ENCODE measurements at regions not wholly inside any gene's neighbourhood (a gene's known extent, or its start where the extent isn't known, plus 50 kb on each side); places are given as distances from the start of the nearest gene placed in this dataset.

DNA sequence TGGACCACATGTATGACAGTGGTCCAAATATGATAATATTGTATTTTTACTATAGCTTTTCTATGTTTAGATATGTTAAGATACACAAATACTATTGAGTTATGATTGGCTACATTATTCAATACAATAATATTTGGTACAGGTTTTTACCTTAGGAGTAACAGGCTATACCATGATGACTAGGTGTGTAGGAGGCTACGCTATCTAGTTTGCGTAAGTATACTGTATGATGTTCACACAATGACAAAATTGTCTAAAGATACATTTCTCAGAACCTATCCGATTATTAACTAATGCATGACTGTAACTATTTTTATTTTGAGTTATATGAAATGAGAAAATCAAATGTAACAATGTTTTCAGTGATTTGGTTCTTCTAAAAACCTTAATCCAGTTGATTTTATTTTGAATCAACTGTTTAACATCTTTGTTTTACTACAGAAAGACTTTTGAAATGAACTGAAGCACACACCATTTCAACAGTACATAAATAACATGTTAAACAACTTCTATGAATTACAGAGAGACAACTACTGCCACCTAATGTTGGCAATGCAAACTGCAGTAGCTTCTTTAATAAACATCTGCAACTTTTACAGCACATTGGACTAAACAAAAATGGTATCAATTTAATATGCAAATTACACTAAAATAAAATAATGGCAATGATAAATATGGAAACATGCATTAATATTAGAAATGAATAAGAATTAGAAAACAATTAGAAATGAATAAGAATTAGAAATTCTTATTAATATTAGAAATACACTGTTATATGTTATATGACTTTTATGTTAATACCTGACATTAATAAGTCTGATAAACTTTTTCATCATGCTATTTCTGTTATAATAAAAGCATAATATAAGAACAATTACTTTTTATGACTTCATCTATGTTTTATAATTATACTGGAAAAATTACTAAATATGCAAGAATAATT is 255.7 kb downstream of the MBNL1 start:
- intact Hi-C loops (cut with DNase I; ENCODE audit: low total_unique reads), result no loop called here
- no peak overlapping the region for H3K4me3 ChIP-seq (ENCODE audit: low read depth, poor library complexity, severe bottlenecking)
- 61 to 71% methylated on average over 3 of the region's 3 CpGs for WGBS, 2 donors
- TF ChIP-seq, protein P1, sequence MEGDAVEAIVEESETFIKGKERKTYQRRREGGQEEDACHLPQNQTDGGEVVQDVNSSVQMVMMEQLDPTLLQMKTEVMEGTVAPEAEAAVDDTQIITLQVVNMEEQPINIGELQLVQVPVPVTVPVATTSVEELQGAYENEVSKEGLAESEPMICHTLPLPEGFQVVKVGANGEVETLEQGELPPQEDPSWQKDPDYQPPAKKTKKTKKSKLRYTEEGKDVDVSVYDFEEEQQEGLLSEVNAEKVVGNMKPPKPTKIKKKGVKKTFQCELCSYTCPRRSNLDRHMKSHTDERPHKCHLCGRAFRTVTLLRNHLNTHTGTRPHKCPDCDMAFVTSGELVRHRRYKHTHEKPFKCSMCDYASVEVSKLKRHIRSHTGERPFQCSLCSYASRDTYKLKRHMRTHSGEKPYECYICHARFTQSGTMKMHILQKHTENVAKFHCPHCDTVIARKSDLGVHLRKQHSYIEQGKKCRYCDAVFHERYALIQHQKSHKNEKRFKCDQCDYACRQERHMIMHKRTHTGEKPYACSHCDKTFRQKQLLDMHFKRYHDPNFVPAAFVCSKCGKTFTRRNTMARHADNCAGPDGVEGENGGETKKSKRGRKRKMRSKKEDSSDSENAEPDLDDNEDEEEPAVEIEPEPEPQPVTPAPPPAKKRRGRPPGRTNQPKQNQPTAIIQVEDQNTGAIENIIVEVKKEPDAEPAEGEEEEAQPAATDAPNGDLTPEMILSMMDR (IDR thresholded peaks at IDR 0.05), result no peak
- no peak for TF ChIP-seq POLR2A (IDR thresholded peaks at IDR 0.05)
- DNase-seq (ENCODE audit: low spot score in 2 of 2), result peak in 1 of 2 donors; percentile 68

DNA sequence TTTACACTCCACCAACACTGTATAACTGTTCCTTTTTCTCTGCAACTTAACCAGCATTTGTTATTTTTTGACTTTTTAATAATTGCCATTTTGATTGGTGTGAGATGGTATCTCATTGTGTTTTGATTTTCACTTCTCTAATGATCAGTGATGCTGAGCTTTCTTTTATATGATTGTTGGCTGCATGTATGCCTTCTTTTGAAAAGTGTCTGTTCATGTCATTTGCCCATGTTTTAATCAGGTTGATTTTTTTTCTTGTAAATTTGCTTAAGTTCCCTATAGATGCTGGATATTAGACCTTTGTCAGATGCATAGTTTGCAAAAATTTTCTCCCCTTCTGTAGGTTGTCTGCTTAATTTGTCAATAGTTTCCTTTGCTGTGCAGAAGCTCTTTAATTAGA is 263.0 kb downstream of the MBNL1 start:
- intact Hi-C loops (cut with DNase I; ENCODE audit: low total_unique reads), result no loop called here
- H3K4me3 ChIP-seq (ENCODE audit: low read depth, poor library complexity, severe bottlenecking), result no peak overlapping the region
- DNase-seq (ENCODE audit: low spot score in 2 of 2), result no peak
- no peak for TF ChIP-seq POLR2A (IDR thresholded peaks at IDR 0.05)
- TF ChIP-seq, protein P1 (IDR thresholded peaks at IDR 0.05), result no peak

DNA sequence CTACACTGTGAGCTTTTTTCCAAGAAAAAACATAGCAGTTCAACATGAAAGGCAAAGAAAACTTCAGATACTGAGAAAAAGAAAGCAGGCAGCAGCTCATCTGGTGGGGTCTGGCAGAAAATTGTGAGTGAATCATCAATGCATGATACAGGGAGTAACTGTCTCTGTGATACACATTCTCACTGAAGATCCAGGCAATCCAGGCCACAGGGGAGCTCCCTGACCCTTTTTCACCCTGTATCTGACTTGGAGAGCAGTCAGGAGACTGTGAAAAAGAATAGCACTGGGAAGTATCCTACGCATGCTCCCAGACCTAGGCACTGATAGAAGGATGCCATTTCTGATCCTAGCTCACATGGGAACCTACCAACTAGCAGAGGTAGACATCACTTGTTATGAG is 269.8 kb downstream of the MBNL1 start:
- intact Hi-C loops (cut with DNase I; ENCODE audit: low total_unique reads), result no loop called here
- no peak for TF ChIP-seq POLR2A (IDR thresholded peaks at IDR 0.05)
- TF ChIP-seq, protein P1 (IDR thresholded peaks at IDR 0.05), result no peak
- WGBS, 2 donors, result 83 to 100% methylated on average over 1 of the region's 1 CpG
- no peak overlapping the region for H3K4me3 ChIP-seq (ENCODE audit: low read depth, poor library complexity, severe bottlenecking)
- DNase-seq (ENCODE audit: low spot score in 2 of 2), result no peak

DNA sequence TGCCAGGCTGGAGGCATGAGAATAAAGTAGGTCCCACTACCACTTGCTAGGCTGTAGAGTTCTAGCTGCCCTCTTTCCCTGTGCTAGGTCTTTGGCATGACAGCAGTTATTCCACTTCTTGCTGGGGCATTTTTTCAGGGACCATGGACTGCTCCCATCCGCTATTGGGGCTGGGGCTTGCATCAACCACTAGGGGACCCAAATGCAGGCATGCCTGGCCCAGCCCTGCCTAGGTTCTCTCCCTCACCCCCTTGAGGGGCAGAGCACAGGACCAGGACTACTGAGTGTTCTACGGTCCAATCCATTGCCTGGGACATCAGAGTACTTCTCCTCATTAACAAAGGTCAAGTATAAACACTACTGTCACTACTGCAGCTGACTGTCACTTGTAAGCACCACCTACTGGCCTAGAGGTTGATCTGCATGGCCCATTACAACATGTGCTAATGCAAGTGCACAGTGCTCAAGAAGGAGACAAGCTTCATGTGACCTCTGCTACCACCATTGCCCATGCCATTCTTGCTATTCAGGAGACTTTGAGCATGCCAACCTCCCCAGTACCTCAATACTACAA is 270.5 kb downstream of the MBNL1 start:
- DNase-seq (ENCODE audit: low spot score in 2 of 2), result no peak
- TF ChIP-seq, protein P1 (IDR thresholded peaks at IDR 0.05), result no peak
- no peak for TF ChIP-seq POLR2A (IDR thresholded peaks at IDR 0.05)
- 86 to 96% methylated on average over 2 of the region's 2 CpGs for WGBS, 2 donors
- intact Hi-C loops (cut with DNase I; ENCODE audit: low total_unique reads), result no loop called here
- no peak overlapping the region for H3K4me3 ChIP-seq (ENCODE audit: low read depth, poor library complexity, severe bottlenecking)

DNA sequence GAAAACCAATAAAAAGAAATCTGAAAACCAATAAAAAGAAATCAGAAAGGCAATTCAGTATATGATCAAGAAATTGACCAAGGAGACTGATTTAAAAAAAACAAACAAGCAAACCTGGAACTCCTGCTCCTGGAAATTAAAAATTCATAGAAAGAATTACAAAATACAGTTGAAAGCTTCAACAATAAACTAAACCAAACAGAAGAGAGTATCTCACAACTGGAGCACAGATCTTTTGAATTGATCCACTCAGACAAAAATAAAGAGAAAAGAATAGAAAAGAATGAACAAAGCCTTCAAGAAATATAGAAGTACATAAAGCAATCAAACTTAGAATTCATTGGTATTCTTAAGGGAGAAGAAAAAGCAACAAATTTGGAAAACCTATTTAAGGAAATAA is 271.4 kb downstream of the MBNL1 start:
- TF ChIP-seq, protein P1 (IDR thresholded peaks at IDR 0.05), result no peak
- TF ChIP-seq POLR2A (IDR thresholded peaks at IDR 0.05), result no peak
- DNase-seq (ENCODE audit: low spot score in 2 of 2), result no peak
- no peak overlapping the region for H3K4me3 ChIP-seq (ENCODE audit: low read depth, poor library complexity, severe bottlenecking)
- intact Hi-C loops (cut with DNase I; ENCODE audit: low total_unique reads), result no loop called here

Data from lower leg skin (tissue), 4 donors.